Transverse colon (tissue), 4 donors: ENCODE measurements at regions not wholly inside any gene's neighbourhood (a gene's known extent, or its start where the extent isn't known, plus 50 kb on each side); places are given as distances from the start of the nearest gene placed in this dataset.
"Not testable (repeated sequence)": the region's sequence is repeated elsewhere in the genome, so short reads cannot be mapped to it uniquely, and the experiment has no call there.

Source experiments
- DNase-seq: peaks from one replicate; pipeline ENCODE4 v3.0.0-alpha.2; 2019
- H3K27ac ChIP-seq, 4 donors: fragments of 200-600 bp; sonication (generic); 2 replicates each; pipeline ENCODE4 v1.5.1; 2016 to 2018; ENCODE audit warnings: inconsistent platforms in 4 of 4
- H3K27me3 ChIP-seq: fragments of 200-600 bp; sonication (generic); 2 replicates; pipeline ENCODE4 v1.5.1; 2017; ENCODE audit warnings: inconsistent platforms
- H3K36me3 ChIP-seq, 4 donors: fragments of 200-600 bp; sonication (generic); 2 replicates each; pipeline ENCODE4 v1.5.1; 2017 to 2019; ENCODE audit warnings: inconsistent platforms in 4 of 4
- H3K4me1 ChIP-seq, 4 donors: fragments of 200-600 bp; sonication (generic); 2 replicates each; pipeline ENCODE4 v1.5.1; 2017 to 2020; ENCODE audit warnings: inconsistent platforms in 4 of 4
- H3K4me3 ChIP-seq, 4 donors: fragments of 200-600 bp; sonication (generic); 1 replicate in 1 of 4; 2 replicates in 3 of 4; pipeline versions ENCODE4 v1.5.1 to v1.6.1; 2017 to 2019; ENCODE audit warnings: inconsistent platforms in 4 of 4
- H3K9me3 ChIP-seq, 2 donors: fragments of 200-600 bp; sonication (generic); 2 replicates each; pipeline ENCODE4 v1.5.1; 2017 to 2019; ENCODE audit warnings: inconsistent platforms in 2 of 2
- WGBS, 2 donors: methylation state at CpG; one replicate each; pipeline ENCODE4 v1.1.5; 2018; ENCODE audit warnings: low coverage in 1 of 2; 5-methylcytosine and 5-hydroxymethylcytosine counted together
- in situ Hi-C, 4 donors: fragments of 200-750 bp; cut with MboI; loops; one replicate each; pipeline versions ENCODE4 v1.15.0 to v1.15.1; 2017; ENCODE audit warnings: low sequenced_read_pairs in 3 of 4, low pct_ligation_motif_present in 1 of 4, low pct_unique_long_range_greater_than_20kb in 1 of 4
- intact Hi-C: fragments of 100-400 bp; cut with DNase I; formaldehyde crosslinking; loops from one replicate; pipeline ENCODE4 v1.15.1; 2023; ENCODE audit warnings: low total_unique reads

DNA sequence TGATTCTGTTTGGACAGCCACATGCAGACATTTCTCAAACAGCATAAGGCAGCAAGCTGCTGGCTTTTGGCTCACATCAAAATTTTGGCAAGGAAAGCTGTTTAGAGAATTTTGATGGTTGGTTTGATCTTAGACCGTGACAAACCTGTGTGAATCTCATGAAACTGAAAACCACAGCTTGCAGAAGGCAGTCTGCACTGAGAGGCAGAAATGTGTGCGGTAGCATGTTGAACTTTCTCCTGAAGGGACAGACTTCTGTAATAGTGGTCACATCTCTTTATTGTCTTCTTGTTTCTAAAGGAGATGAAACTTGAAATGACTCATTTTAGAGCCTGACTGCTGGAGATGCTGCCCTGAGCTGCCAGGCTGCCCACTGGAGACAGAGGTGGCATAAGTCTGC is 371.6 kb downstream of the TEX29 start:
- H3K9me3 ChIP-seq, H3K4me1 ChIP-seq, H3K4me3 ChIP-seq, in situ Hi-C loops, H3K27ac ChIP-seq, DNase-seq, H3K27me3 ChIP-seq, intact Hi-C loops, H3K36me3 ChIP-seq: not testable (repeated sequence)
- no CpG with 5 or more reads among the region's 2 CpGs for WGBS, 2 donors

DNA sequence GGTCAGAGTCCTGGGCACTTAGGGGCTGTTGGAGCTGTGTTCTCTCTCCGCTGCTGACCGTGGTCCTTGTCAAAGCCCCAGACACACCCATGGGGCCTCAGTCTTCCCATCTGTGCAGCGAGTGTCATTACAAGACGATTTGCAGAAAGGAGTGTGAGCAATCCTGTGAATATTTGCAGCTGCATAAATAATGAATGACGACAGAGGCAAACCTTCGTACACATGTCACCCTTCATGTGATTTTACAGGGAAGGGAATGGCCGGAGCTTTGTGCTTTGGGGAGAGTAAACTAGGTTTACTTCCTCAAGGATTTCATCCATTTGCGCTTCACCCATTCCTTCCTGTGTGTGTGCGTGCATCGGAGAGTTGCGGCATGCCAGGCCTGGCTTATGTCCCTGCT is 370.8 kb upstream of the SOX1 start:
- intact Hi-C loops, H3K9me3 ChIP-seq, H3K4me3 ChIP-seq, H3K36me3 ChIP-seq, in situ Hi-C loops, H3K4me1 ChIP-seq, H3K27me3 ChIP-seq, H3K27ac ChIP-seq, DNase-seq: not testable (repeated sequence)
- WGBS, 2 donors = no CpG with 5 or more reads among the region's 11 CpGs

- intact Hi-C loops, in situ Hi-C loops, H3K9me3 ChIP-seq, H3K27me3 ChIP-seq, H3K4me1 ChIP-seq, H3K27ac ChIP-seq, H3K4me3 ChIP-seq, H3K36me3 ChIP-seq, DNase-seq: not testable (repeated sequence)
- no CpG with 5 or more reads among the region's 5 CpGs for WGBS, 2 donors
Measured at GRCh38 chr13:111702059-111702458, 364.9 kb upstream of the SOX1 start.
